Limb (tissue), 2 donors: ENCODE measurements at regions not wholly inside any gene's neighbourhood (a gene's known extent, or its start where the extent isn't known, plus 50 kb on each side); places are given as distances from the start of the nearest gene placed in this dataset.
"Not testable (repeated sequence)": the region's sequence is repeated elsewhere in the genome, so short reads cannot be mapped to it uniquely, and the experiment has no call there.

ENCODE experiments used
- DNase-seq, 2 donors: peaks; one replicate each; pipeline ENCODE4 v3.0.0-alpha.2; 2016; ENCODE audit errors: extremely low spot score in 2 of 2

DNA sequence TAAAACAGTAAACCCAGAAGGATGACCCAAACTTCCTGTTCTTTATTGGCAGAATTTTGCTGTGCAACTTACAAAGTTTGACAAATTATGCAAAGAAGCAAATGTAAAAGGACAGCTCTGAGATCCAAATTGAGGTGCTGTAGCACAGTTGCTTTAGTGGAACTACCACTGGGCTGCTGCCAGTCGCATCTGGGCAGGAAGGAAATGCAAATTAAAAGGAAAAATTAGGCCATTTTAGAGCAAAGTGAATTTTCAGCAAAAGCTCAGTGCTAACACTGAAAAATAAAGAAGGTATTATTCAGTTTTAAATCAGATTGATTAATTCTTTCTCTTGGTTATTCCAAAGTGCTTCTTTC, 104.5 kb downstream of the ZMAT3 start:
- no peak for DNase-seq

DNA sequence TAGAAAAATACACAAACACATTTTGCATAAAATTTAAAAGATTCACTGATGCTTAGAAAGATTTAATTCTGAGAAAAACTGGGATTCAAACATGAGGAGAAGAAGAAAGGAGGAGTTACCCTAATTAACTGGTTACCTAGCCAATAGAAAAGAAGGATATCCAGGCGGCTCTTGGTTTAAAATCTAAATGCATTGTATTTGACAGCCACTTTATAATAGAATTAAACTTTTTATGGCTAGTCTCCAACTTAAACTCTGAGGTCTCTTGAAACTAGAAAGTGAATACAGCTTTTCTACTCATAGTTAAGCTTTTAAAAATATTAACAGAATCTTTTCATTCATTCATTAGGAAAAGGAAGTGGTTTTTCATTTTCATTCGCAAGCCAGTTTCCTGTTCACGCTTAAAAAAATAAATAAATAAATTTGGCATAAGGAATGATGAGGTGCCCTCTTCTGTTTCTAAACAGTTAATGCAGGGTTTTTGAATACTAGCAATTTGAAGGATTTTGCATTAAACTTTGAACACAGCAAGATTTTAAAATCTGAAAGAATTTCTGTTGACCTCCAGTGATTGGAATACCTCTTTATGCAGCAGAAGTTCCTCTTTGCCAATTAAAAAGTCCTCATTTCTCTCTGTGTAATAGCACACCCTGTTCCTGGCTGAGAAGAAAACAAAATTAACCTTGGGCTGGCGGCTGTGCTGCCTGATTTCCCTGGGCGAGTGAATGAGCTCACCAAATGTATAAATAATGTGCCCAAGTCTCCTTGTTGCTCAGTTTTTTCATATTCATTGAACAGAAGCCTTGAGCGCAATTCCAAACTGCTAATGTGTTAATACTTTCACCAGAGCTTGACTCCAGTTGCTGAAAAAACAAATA, 105.1 kb downstream of the ZMAT3 start:
- DNase-seq: peak in 1 of 2 donors; percentile 80

DNA sequence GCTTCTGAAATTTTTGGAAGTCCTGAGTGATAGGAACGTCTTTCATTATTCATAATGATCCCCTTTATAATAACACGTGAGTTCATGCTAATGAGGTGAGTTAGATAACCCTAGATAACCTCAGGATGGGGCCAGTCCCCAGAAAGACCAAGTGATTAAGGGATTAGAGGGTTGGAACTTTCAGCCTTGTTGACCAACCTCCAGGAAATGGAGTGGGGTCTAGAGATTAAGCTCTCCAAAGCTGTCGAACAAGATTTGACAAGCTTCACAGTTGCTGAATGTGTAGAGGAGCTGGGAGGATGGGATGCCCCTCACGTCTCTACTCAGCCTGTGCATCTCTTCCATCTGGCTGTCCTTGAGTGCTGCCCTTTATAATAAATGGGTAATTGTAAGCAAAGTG, 107.1 kb downstream of the ZMAT3 start:
- DNase-seq: no peak

DNA sequence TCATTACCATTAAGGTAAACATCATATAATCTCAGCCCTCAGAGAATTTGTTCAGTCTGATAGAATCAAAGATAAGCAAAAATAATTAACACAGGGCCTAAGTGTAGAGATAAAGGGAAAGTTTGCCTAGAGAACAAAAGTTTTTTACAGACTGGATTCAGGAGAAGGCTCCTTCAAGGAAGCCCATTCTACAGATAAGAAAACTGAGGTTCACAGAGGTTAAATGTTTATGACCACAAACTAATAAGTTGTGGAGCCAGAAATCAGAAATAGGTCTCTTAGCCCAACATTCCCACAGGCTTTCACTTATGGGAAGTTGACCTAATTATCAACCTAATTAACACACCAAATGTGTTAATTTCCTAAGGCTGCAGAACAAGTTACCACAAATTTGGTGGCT, 110.7 kb downstream of the ZMAT3 start:
- DNase-seq: no peak

DNA sequence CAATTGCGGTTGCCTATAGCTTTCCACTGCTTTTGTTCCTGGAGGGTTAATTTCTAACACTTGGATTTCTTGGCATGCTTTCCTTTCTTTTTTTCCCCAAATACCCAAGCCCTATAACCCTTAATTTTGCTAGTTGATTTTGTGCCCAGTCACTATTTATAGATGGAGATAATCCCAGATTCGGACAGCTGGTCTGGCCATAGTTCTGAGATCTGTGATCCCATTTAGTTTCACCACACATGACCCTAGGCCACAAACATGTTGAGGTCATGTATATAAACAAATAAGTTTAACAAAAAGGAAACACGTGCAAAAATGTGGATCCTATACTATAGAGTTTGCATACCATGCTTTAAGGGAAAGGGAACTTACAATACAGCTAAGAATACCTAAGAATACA, 111.4 kb downstream of the ZMAT3 start:
- no peak for DNase-seq

DNA sequence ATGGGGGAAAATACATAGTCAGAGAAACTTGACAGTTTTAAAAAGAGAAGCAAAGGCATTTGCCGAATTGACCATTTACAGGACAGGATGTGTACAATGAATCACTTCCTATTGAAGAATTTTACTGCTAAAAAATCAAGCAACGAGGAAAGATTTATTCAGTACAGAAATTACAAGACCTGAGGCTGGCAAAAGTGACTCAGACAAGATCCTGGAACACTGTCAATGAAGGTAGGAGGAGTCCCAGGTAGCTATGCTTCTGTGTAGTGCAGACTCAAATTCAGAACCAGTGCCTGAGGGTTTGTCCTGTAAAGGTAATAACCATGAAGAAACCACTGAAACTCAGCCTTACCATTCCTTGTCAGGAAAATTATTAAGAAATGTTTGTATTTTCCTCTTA, 120.9 kb downstream of the ZMAT3 start:
- DNase-seq: no peak

DNA sequence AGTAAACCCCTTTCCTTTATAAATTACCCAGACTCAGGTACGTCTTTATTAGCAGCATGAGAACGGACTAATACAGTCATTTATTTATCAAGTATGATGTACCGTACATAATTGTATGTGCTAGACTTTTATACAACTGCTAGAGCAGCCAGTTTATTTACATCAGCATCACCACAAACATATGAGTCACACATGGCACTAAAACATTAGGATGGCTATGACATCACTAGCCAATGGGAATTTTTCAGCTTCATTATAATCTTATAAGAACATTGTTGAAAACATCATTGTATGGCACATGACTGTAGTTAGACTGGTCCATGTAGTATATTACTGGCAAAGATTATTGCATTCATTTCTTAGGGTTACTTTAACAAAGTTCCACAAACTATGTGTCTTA, 121.7 kb downstream of the ZMAT3 start:
- no peak for DNase-seq

DNA sequence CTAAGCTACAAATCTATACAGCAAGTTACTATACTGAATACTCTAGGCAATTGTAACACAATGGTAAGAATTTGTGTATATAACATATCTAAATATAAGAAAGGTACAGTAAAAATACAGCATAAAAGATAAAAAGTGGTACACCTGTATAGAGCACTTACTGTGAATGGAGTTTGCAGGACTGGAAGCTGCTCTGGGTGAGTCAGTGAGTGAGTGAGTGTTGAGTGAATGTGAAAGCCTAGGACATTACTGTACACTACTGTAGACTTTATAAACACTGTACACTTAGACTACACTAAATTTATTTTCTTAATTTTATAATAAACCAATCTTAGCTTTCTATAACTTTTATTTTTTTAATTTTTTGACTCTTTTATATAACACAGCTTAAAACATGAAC, 123.1 kb downstream of the ZMAT3 start:
- DNase-seq: no peak

DNA sequence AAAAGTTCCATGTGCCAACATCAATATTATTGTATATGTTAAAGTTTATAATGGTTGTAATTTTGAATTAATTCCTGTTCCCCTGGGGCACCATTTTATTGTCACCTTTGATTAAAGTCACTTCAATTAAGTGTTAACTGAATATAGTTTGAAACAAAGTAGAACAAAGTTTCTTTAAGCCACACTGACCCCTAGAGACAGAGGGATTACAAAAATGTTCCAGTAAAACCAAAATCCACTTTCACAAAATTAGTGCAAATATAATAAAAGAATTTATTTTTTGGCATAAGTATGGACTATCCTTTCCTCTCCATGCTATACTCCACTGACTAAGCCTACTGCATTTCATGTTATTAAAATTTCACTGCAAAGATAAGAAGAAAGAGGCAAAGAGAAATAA, 123.9 kb downstream of the ZMAT3 start:
- no peak for DNase-seq

DNA sequence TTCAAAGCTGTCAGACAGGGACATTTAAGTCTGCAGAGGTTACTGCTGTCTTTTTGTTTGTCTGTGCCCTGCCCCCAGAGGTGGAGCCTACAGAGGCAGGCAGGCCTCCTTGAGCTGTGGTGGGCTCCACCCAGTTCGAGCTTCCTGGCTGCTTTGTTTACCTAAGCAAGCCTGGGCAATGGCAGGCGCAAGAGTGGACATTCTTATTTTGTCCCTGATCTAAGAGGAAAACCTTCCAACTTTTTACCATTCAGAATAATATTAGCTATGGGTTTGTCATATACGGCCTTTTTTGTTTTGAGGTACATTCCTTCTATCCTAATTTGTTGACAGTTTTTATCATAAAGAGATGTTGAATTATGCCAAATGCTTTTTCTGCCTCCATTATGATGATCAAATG, 129.3 kb downstream of the ZMAT3 start:
- not testable (repeated sequence) for DNase-seq

DNA sequence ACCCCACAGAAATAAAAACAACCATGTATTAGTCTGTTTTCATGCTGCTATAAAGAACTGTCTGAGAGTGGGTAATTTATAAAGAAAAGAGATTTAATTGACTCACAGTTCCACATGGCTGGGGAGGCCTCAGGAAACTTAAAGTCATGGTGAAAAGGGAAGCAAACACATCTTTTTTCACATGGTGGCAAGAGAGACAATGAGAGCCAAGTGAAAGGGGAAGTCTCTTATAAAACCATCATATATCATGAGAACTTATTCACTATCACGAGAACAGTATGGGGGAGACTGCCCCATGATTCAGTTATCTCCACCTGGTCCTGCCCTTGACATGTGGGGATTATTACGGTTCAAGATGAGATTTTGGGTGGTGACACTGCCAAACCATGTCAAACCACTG, 141.5 kb downstream of the ZMAT3 start:
- DNase-seq: no peak

DNA sequence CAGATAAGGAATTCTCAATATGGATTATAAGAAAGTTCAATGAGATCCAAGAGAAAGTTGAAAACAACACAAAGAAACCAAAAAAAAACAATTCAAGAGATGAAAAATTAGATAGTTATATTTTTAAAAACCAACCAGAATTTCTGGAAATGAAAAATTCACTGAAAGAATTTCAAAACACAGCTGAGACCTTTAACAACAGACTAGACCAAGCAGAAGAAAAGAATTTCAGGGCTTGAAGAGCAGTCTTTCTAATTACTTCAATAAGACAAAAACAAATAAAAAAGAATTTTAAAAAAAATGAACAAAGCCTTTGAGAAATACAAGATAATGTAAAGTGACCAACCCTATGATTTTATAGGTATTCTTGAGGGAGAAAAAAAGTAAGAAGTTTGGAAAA, 155.4 kb downstream of the ZMAT3 start:
- DNase-seq: no peak

DNA sequence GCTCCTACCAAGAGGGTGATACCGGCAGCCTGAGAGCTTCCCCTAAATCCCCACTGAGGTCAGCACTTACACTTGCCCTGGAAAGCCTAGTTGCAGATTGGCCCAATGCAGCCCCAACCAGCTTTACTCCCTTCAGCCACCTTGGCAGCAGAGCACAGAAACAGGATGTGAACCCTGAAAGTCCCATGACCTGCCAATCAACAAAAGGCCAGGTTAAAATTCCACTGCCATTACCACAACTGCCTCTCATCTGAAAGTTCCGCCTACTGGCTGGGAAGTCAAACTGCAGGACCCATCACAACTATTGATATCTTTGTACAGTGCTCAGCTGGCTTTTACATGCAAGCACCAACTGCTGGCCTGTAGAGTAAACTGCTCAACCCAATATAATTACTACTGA, 156.2 kb downstream of the ZMAT3 start:
- DNase-seq: no peak

DNA sequence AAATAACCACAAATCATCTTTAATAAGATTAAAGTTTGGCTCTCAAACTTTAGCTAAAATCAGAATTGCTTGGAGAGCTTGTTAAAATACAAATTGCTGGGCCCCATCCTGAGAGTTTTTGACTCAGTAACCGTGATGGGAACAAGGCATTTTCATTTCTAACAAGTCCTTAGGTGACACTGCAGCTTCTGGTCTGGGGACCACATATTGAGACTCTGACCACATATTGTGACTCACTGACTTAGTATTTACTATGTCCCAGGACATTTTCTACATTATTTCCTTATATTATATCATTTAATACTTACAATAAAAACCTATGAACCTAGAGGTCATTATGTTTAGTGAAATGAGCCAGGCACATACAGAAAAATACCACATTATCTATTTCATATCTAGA, 164.5 kb downstream of the ZMAT3 start:
- no peak for DNase-seq

DNA sequence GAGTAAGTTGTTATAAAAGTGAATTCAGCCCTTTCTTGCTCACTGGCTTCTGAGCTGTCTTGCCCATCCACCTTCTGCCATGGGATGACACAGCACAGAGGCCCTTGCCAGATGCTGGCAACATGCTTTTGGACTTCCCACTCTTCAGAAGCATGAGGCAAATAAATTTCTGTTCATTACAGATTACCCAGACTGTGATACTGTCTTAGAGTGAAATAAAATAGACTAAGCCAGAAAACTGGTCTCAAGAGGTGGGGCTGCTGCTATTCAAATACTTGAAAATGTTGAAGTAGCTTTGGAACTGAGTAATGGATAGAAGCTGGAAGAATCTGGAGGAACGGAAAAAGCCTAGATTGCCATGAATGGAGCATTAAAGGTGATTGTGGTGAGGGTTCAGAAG, 170.4 kb downstream of the ZMAT3 start:
- no peak for DNase-seq

DNA sequence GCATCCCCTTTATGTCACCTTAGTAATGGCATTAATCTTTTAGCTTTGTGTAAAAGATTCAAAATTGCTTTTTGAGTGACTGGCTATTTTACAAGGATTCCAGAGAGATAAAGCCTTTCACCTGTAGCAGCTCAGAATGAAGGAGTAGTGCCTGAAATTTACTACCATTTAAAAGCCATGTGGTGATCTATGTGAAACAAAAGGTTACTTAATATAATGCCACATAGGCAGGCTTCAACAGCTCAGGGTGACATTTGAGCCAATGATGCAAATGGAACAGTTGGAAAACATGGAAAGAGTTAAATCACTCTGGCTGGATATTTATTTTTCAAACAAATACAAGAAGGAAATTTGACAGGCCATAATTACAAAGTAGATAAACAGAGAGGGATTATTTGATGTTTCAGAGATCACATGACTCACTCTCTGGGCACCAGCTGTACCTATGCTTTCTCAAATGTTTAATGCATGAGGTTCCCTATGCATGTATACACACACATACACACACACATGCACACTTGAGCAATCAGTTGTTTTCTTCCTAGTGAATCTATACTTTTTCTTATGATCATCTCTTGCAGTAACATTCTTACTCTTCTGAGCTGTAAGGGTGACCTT, 171.5 kb downstream of the ZMAT3 start:
- no peak for DNase-seq

DNA sequence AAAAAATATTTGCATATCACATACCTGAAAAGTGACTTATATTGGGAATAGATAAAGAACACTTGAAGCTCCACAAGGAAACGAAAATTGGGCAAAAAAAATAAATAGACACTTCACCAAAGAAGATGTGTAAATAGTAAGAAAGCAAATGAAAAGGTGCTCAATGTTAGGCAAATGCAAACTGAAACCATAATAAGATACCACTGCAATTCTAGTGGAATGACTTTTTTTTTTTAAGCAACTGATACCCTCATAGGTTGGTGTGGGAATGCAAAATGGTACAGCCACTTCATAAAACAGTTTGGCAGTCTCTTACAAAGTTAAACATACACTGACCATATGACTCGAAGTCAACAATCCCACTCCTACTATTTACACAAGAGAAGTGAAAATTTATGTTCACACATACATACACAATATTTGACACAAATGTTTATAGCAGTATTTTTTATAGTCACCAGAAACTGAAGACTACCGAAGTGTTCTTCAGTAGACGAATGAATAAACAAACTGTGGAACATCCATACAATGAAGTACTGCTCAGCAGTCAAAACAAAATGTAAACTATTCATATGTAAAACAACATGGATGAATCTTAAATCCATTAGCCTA, 176.3 kb downstream of the ZMAT3 start:
- no peak for DNase-seq
